SU-DHL-6 (cell line): ENCODE measurements at regions not wholly inside any gene's neighbourhood (a gene's known extent, or its start where the extent isn't known, plus 50 kb on each side); places are given as distances from the start of the nearest gene placed in this dataset.

ENCODE experiments used
- H2AFZ ChIP-seq: fragments of 200-600 bp; sonication (generic); 2 replicates; pipeline ENCODE4 v1.6.1; 2014; ENCODE audit warnings: low read depth, mild to moderate bottlenecking, moderate library complexity, mixed read lengths, antibody characterized with exemption, low read length; ENCODE audit not compliant: severe bottlenecking
- H3F3A ChIP-seq: fragments of 200-600 bp; shearing (Covaris generic); 2 replicates; pipeline ENCODE4 v1.6.0; 2016; ENCODE audit warnings: antibody characterized with exemption, mild to moderate bottlenecking; ENCODE audit not compliant: insufficient read depth
- H3K27ac ChIP-seq: fragments of 200-600 bp; sonication (generic); 2 replicates; pipeline ENCODE4 v1.5.1; 2016; ENCODE audit warnings: low read depth, mild to moderate bottlenecking, low read length, moderate library complexity, mixed read lengths
- H3K27me3 ChIP-seq: fragments of 200-600 bp; sonication (generic), shearing (Covaris generic); 2 replicates; pipeline ENCODE4 v1.6.0; 2014; ENCODE audit warnings: mild to moderate bottlenecking, low read length
- H3K36me3 ChIP-seq: fragments of 200-600 bp; sonication (generic); 2 replicates; pipeline ENCODE4 v1.6.1; 2014; ENCODE audit warnings: mild to moderate bottlenecking, low read length, mixed read lengths
- H3K4me2 ChIP-seq: fragments of 300-600, 200-600 bp; shearing (Covaris generic), sonication (generic); 2 replicates; pipeline ENCODE4 v1.6.0; 2014; ENCODE audit warnings: low read length, low read depth, mild to moderate bottlenecking; ENCODE audit not compliant: poor library complexity, severe bottlenecking
- H3K4me3 ChIP-seq: fragments of 200-600 bp; sonication (generic); 2 replicates; pipeline ENCODE4 v1.5.1; 2014; ENCODE audit warnings: antibody characterized with exemption, low read length, mild to moderate bottlenecking, mixed read lengths; ENCODE audit not compliant: insufficient read depth, poor library complexity, severe bottlenecking
- H3K79me2 ChIP-seq: fragments of 200-600 bp; sonication (generic); 2 replicates; pipeline ENCODE4 v1.6.1; 2014; ENCODE audit warnings: mild to moderate bottlenecking, low read length, moderate library complexity; ENCODE audit not compliant: insufficient read depth
- H3K9ac ChIP-seq: fragments of 200-600 bp; sonication (generic); 2 replicates; pipeline ENCODE4 v1.7.0; 2014; ENCODE audit warnings: mild to moderate bottlenecking, low read length
- H3K9me2 ChIP-seq: fragments of 200-600 bp; sonication (generic); replicated peaks from 2 replicates; pipeline ENCODE4 v1.6.1; 2014; ENCODE audit warnings: low read length; ENCODE audit not compliant: insufficient read depth
- H3K9me3 ChIP-seq: fragments of 200-600 bp; sonication (generic); 2 replicates; pipeline ENCODE4 v1.6.1; 2014; ENCODE audit warnings: low read length, mixed read lengths; ENCODE audit not compliant: insufficient read depth
- H4K20me1 ChIP-seq: fragments of 200-600 bp; sonication (generic); 2 replicates; pipeline ENCODE4 v1.6.1; 2014; ENCODE audit warnings: low read depth, mild to moderate bottlenecking, antibody characterized with exemption, low read length, moderate library complexity, mixed read lengths
- CTCF ChIP-seq: fragments of 200-600 bp; sonication (generic); IDR thresholded peaks from one replicate; pipeline ENCODE4 v1.5.1; 2017; ENCODE audit warnings: antibody characterized with exemption, mild to moderate bottlenecking, low read length, moderate library complexity; ENCODE audit not compliant: insufficient read depth, poor library complexity, severe bottlenecking
- EZH2phosphoT487 ChIP-seq: fragments of 200-600 bp; sonication (generic), shearing (Covaris generic); conservative IDR thresholded peaks from 2 replicates; pipeline ENCODE4 v1.6.1; 2018; ENCODE audit warnings: mild to moderate bottlenecking, antibody characterized with exemption, low read length, moderate library complexity, mixed read lengths

- Histone ChIP-seq H3K27ac (no peak overlapping the region), H3K4me2 (no peak overlapping the region), H3K9ac (no peak overlapping the region), H2AFZ (no peak overlapping the region), H4K20me1 (no peaks in the 10 kb centered on the region), H3K4me3 (no peak overlapping the region), H3K9me2 (no peaks in the 10 kb centered on the region), H3K9me3 (no peaks in the 10 kb centered on the region), H3K27me3 (no peaks in the 10 kb centered on the region), H3K79me2 (no peaks in the 10 kb centered on the region), H3K36me3 (no peaks in the 10 kb centered on the region), H3F3A (no peaks in the 10 kb centered on the region)
- TF ChIP-seq CTCF, result no peak
- TF ChIP-seq EZH2phosphoT487, result no peak
Observed at GRCh38 chr3:79902151-79902550, 134.4 kb upstream of the ROBO1 start.

GRCh38 chr3:79898907-79899306 is 131.1 kb upstream of the ROBO1 start:
- no peak overlapping the region for H3K9ac ChIP-seq
- no peak overlapping the region for H3K4me2 ChIP-seq
- TF ChIP-seq CTCF (no peak), EZH2phosphoT487 (no peak)
- no peaks in the 10 kb centered on the region for H4K20me1 ChIP-seq
- no peaks in the 10 kb centered on the region for H3K79me2 ChIP-seq
- H3K9me2 ChIP-seq, result no peaks in the 10 kb centered on the region
- no peak overlapping the region for H2AFZ ChIP-seq
- no peaks in the 10 kb centered on the region for H3F3A ChIP-seq
- H3K27ac ChIP-seq, result no peak overlapping the region
- no peaks in the 10 kb centered on the region for H3K27me3 ChIP-seq
- H3K36me3 ChIP-seq, result no peaks in the 10 kb centered on the region
- no peak overlapping the region for H3K4me3 ChIP-seq
- no peaks in the 10 kb centered on the region for H3K9me3 ChIP-seq

- no peaks in the 10 kb centered on the region for H3K9me3 ChIP-seq
Observed at GRCh38 chr3:79896086-79896485, 128.3 kb upstream of the ROBO1 start.

More at GRCh38 chr3:79896086-79896485, 128.3 kb upstream of the ROBO1 start:
- Histone ChIP-seq H3K27me3 (no peaks in the 10 kb centered on the region), H2AFZ (no peak overlapping the region), H4K20me1 (no peaks in the 10 kb centered on the region), H3K4me3 (no peak overlapping the region), H3K4me2 (no peak overlapping the region), H3K27ac (no peak overlapping the region), H3K36me3 (no peaks in the 10 kb centered on the region), H3K9me2 (no peaks in the 10 kb centered on the region), H3F3A (no peaks in the 10 kb centered on the region), H3K79me2 (no peaks in the 10 kb centered on the region), H3K9ac (no peak overlapping the region)
- TF ChIP-seq EZH2phosphoT487, result no peak
- TF ChIP-seq CTCF, result no peak
